Endothelial cell of umbilical vein (primary cell): ENCODE measurements at regions not wholly inside any gene's neighbourhood (a gene's known extent, or its start where the extent isn't known, plus 50 kb on each side); places are given as distances from the start of the nearest gene placed in this dataset.
"Not testable (repeated sequence)": the region's sequence is repeated elsewhere in the genome, so short reads cannot be mapped to it uniquely, and the experiment has no call there.

Experiments
- BruUV-seq: library from RNA; stranded (reverse); fragments of 400-500 nt; replicated peaks from 2 replicates; lab custom pipeline; 2021; lab: Mats Ljungman, UMichigan
- CTCF ChIA-PET: fragments of 300-600, 350-600 bp; sonication (Branson Sonifier 250); formaldehyde crosslinking; loops from one replicate; lab custom pipeline; 2021; ENCODE audit warnings: antibody characterized with exemption, inconsistent platforms; lab: Charles Lee
- POLR2A ChIA-PET: fragments of 300-600, 350-600 bp; sonication (Branson Sonifier 250); formaldehyde crosslinking; loops from one replicate; lab custom pipeline; 2021; ENCODE audit warnings: antibody characterized with exemption, inconsistent platforms; lab: Charles Lee
- DNase-seq: peaks from one replicate; pipeline ENCODE4 v3.0.0-alpha.2; 2011; ENCODE audit warnings: low read depth, low spot score
- FAIRE-seq: peaks from 2 replicates; lab custom pipeline; 2011; peaks lifted over from hg19 to GRCh38; lab: Jason Lieb, UNC
- H2AFZ ChIP-seq: 2 replicates; pipeline ENCODE4 v1.6.0; 2012; ENCODE audit warnings: low read depth, low read length, control low read depth, inconsistent platforms
- H3K27ac ChIP-seq: 2 replicates; pipeline ENCODE4 v1.5.1; 2011; ENCODE audit warnings: low read depth, mild to moderate bottlenecking, control low read depth, low read length, moderate library complexity; ENCODE audit not compliant: insufficient read depth
- H3K27me3 ChIP-seq, 2 experiments: 2 replicates each; pipeline versions ENCODE4 v1.6.0 to v1.6.1; 2011; ENCODE audit warnings: low read length in 2 of 2, mixed read lengths in 1 of 2; ENCODE audit not compliant: control insufficient read depth in 2 of 2, insufficient read depth in 2 of 2
- H3K36me3 ChIP-seq, 2 experiments: 2 replicates in 1 of 2; 3 replicates in 1 of 2; pipeline ENCODE4 v1.5.1; 2011; ENCODE audit warnings: low read length in 2 of 2, mild to moderate bottlenecking in 1 of 2, moderate library complexity in 1 of 2; ENCODE audit not compliant: control insufficient read depth in 2 of 2, insufficient read depth in 2 of 2; ENCODE audit errors: extremely low read depth in 1 of 2
- H3K4me1 ChIP-seq: 3 replicates; pipeline ENCODE4 v1.5.1; 2011; ENCODE audit warnings: mild to moderate bottlenecking, low read length; ENCODE audit not compliant: control insufficient read depth, insufficient read depth; ENCODE audit errors: extremely low read depth
- H3K4me2 ChIP-seq: 2 replicates; pipeline ENCODE4 v1.6.1; 2011; ENCODE audit warnings: low read length, control low read depth, mixed read lengths; ENCODE audit not compliant: insufficient read depth
- H3K4me3 ChIP-seq, 3 experiments: fragments of 200-600 bp in 1 of 3; sonication (generic), shearing (Covaris generic) in 1 of 3; replicated peaks in 1 of 3; 2 replicates each; pipeline ENCODE4 v1.5.1; 2011 to 2016; ENCODE audit warnings: control low read depth in 3 of 3, low read length in 3 of 3, mild to moderate bottlenecking in 2 of 3, inconsistent platforms in 1 of 3, low read depth in 1 of 3, moderate library complexity in 1 of 3; ENCODE audit not compliant: insufficient read depth in 1 of 3
- H3K79me2 ChIP-seq: 2 replicates; pipeline ENCODE4 v1.6.0; 2012; ENCODE audit warnings: low read length, inconsistent platforms; ENCODE audit not compliant: control insufficient read depth, insufficient read depth
- H3K9ac ChIP-seq: replicated peaks from 2 replicates; pipeline ENCODE3; 2011; ENCODE audit warnings: low read length, control low read depth; ENCODE audit not compliant: insufficient read depth; ENCODE audit errors: extremely low read depth
- H3K9me1 ChIP-seq: replicated peaks from 3 replicates; pipeline ENCODE4 v1.6.0; 2011; ENCODE audit warnings: mild to moderate bottlenecking, low read length; ENCODE audit not compliant: control insufficient read depth, insufficient read depth; ENCODE audit errors: extremely low read depth
- H3K9me3 ChIP-seq: replicated peaks from 2 replicates; pipeline ENCODE4 v1.5.1; 2012; ENCODE audit warnings: low read length, inconsistent platforms; ENCODE audit not compliant: control insufficient read depth, insufficient read depth
- H4K20me1 ChIP-seq: replicated peaks from 2 replicates; pipeline ENCODE3; 2011; ENCODE audit warnings: mild to moderate bottlenecking, low read length; ENCODE audit not compliant: control insufficient read depth, insufficient read depth; ENCODE audit errors: extremely low read depth
- dilution Hi-C: fragments of 300-500 bp; cut with MboI; formaldehyde crosslinking; loops from one replicate; pipeline ENCODE4 v1.15.0; 2019; ENCODE audit warnings: low sequenced_read_pairs; ENCODE audit not compliant: extremely low pct_ligation_motif_present
- intact Hi-C: fragments of 100-400 bp; cut with micrococcal nuclease; formaldehyde crosslinking; loops from one replicate; pipeline ENCODE4 v1.10.0; 2022

GRCh38 chr11:49789787-49790186, 162.4 kb upstream of the OR4C13 start:
- H3K9me1 ChIP-seq, H3K4me2 ChIP-seq, H3K9ac ChIP-seq, FAIRE-seq, H3K27ac ChIP-seq, POLR2A ChIA-PET, H2AFZ ChIP-seq, CTCF ChIA-PET, H3K79me2 ChIP-seq, H3K27me3 ChIP-seq, intact Hi-C loops, dilution Hi-C loops, H4K20me1 ChIP-seq, BruUV-seq, H3K9me3 ChIP-seq, H3K4me3 ChIP-seq, H3K36me3 ChIP-seq, DNase-seq, H3K4me1 ChIP-seq: not testable (repeated sequence)

GRCh38 chr11:49798206-49798837, 153.9 kb upstream of the OR4C13 start:
- intact Hi-C loops = not testable (repeated sequence)

DNA sequence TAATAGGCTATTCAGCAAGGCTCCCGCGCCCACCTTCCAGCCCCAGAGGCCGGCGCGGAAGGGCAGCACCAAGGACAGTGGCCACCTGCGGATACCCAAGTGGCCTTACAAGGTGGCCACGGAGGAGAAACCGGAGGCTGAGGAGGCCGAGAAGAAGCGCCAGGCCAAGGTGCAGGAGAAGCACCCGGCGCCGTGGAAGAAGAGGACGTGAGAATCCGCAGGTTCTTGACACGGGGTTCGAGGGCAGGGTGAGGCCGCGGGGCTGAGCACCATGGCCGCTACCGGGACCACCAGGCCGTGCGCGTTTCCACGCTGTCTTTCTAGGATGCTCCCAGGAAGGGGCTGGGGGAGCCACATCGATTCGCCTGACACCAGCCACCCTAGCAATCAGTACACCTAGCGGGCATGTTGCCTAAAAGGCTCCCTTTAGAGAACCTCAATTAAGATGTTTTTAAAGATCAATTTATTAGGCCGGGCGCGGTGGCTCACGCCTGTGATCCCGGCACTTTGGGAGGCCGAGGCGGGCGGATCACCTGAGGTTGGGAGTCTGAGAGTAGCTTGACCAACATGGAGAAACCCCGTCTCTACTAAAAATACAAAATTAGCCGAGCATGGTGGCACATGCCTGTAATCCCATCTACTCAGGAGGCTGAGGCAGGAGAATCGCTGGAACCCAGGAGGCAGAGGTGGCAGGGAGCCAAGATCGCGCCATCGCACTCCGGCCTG, 134.3 kb upstream of the OR4C13 start:
- H3K4me2 ChIP-seq, H3K4me1 ChIP-seq, dilution Hi-C loops, intact Hi-C loops, H3K27ac ChIP-seq, H3K79me2 ChIP-seq, H3K9ac ChIP-seq, H3K9me3 ChIP-seq, DNase-seq, H4K20me1 ChIP-seq, H3K9me1 ChIP-seq, POLR2A ChIA-PET, H3K36me3 ChIP-seq, FAIRE-seq, H3K4me3 ChIP-seq, H2AFZ ChIP-seq, BruUV-seq, H3K27me3 ChIP-seq, CTCF ChIA-PET: not testable (repeated sequence)

More at GRCh38 chr11:49798206-49798837, 153.9 kb upstream of the OR4C13 start:
- H3K27me3 ChIP-seq, H4K20me1 ChIP-seq, CTCF ChIA-PET, H2AFZ ChIP-seq, H3K9me1 ChIP-seq, H3K4me2 ChIP-seq, dilution Hi-C loops, H3K9ac ChIP-seq, FAIRE-seq, H3K36me3 ChIP-seq, H3K79me2 ChIP-seq, DNase-seq, H3K9me3 ChIP-seq, H3K27ac ChIP-seq, H3K4me3 ChIP-seq, BruUV-seq, H3K4me1 ChIP-seq, POLR2A ChIA-PET: not testable (repeated sequence)

- FAIRE-seq, H3K79me2 ChIP-seq, H3K27ac ChIP-seq, H2AFZ ChIP-seq, H3K4me3 ChIP-seq, H3K36me3 ChIP-seq, dilution Hi-C loops, H3K4me2 ChIP-seq, intact Hi-C loops, BruUV-seq, DNase-seq, H3K9me1 ChIP-seq, H3K9ac ChIP-seq, POLR2A ChIA-PET, H3K27me3 ChIP-seq, H4K20me1 ChIP-seq, H3K4me1 ChIP-seq, CTCF ChIA-PET, H3K9me3 ChIP-seq: not testable (repeated sequence)
Measured at GRCh38 chr11:49823188-49823587, 129.0 kb upstream of the OR4C13 start.
